Fibroblast of pulmonary artery (primary cell): ENCODE measurements at regions not wholly inside any gene's neighbourhood (a gene's known extent, or its start where the extent isn't known, plus 50 kb on each side); places are given as distances from the start of the nearest gene placed in this dataset.

Experiments
- DNase-seq: peaks from one replicate; pipeline ENCODE4 v3.0.0-alpha.2; 2010; ENCODE audit warnings: low read depth
- H3K4me3 ChIP-seq: replicated peaks from 2 replicates; pipeline ENCODE4 v1.5.1; 2011; ENCODE audit warnings: low read depth, mild to moderate bottlenecking, control low read depth, low read length, moderate library complexity
- CTCF ChIP-seq: IDR thresholded peaks from 2 replicates; pipeline ENCODE4 v1.5.1; 2011; ENCODE audit warnings: mild to moderate bottlenecking, control low read depth, low read length, inconsistent platforms; ENCODE audit errors: missing control alignments

- no peak overlapping the region for H3K4me3 ChIP-seq
- no peak for TF ChIP-seq CTCF
- no peak for DNase-seq
Observed at GRCh38 chr1:221797506-221797905, 55.6 kb upstream of the DUSP10 start.

- no peak for DNase-seq
- no peak for TF ChIP-seq CTCF
- no peak overlapping the region for H3K4me3 ChIP-seq
Observed at GRCh38 chr1:221796700-221797099, 54.8 kb upstream of the DUSP10 start.

GRCh38 chr1:221795380-221795779, 53.5 kb upstream of the DUSP10 start:
- TF ChIP-seq CTCF: no peak
- H3K4me3 ChIP-seq: no peak overlapping the region
- DNase-seq: no peak

- DNase-seq: no peak
- TF ChIP-seq CTCF: no peak
- H3K4me3 ChIP-seq: no peak overlapping the region
Observed at GRCh38 chr1:221794935-221795334, 53.0 kb upstream of the DUSP10 start.

GRCh38 chr1:221794079-221794670, 52.3 kb upstream of the DUSP10 start:
- no peak for TF ChIP-seq CTCF
- no peak overlapping the region for H3K4me3 ChIP-seq
- peak; percentile 52 for DNase-seq

GRCh38 chr1:221793439-221794078, 51.7 kb upstream of the DUSP10 start:
- no peak overlapping the region for H3K4me3 ChIP-seq
- TF ChIP-seq CTCF: no peak
- DNase-seq: no peak

- no peak overlapping the region for H3K4me3 ChIP-seq
- no peak for TF ChIP-seq CTCF
- DNase-seq: no peak
Observed at GRCh38 chr1:221791846-221792245, 50.0 kb upstream of the DUSP10 start.
